NOMO-1 (cell line): ENCODE measurements at regions not wholly inside any gene's neighbourhood (a gene's known extent, or its start where the extent isn't known, plus 50 kb on each side); places are given as distances from the start of the nearest gene placed in this dataset.
"Not testable (repeated sequence)": the region's sequence is repeated elsewhere in the genome, so short reads cannot be mapped to it uniquely, and the experiment has no call there.

Experiments used
- DNase-seq, 2 experiments: peaks; one replicate each; lab custom pipeline; 2025; ENCODE audit not compliant: unreplicated experiment in 2 of 2; lab: John Stamatoyannopoulos, UW

DNA sequence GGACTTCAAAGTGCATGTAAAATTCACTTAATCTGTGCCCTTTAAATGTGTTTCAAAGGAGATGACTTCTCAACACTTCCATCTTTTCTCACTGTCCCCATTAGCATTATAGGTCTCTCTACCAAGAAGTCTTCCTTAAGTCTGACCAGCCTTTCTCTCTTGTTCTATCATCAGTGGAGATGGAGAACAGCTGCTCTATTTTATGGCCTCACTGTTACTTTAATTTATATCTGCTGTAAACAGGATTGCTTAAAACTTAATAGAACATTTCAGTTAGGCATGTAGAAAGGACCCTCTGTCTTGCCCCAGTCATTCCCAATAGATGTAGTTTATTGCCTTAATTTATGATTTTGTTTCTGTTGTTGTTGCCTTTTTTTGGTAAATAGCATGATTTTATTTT is 86.0 kb upstream of the CDC42EP3 start:
- DNase-seq: not testable (repeated sequence)

GRCh38 chr2:37758141-37758601 is 86.7 kb upstream of the CDC42EP3 start:
- DNase-seq: not testable (repeated sequence)

GRCh38 chr2:37759989-37760388 is 88.5 kb upstream of the CDC42EP3 start:
- DNase-seq: not testable (repeated sequence)

GRCh38 chr2:37760471-37760870 is 89.0 kb upstream of the CDC42EP3 start:
- peak in 1 of 2 experiments; percentile 36 for DNase-seq

GRCh38 chr2:37762281-37762680 is 90.8 kb upstream of the CDC42EP3 start:
- peak; percentile 80 to 92 for DNase-seq

GRCh38 chr2:37764739-37765138 is 93.3 kb upstream of the CDC42EP3 start:
- DNase-seq: no peak

GRCh38 chr2:37766106-37766505 is 94.7 kb upstream of the CDC42EP3 start:
- DNase-seq: no peak

- no peak for DNase-seq
Measured at GRCh38 chr2:37767046-37767445, 95.6 kb upstream of the CDC42EP3 start.

- peak; percentile 64 to 87 for DNase-seq
Measured at GRCh38 chr2:37767959-37768925, 96.8 kb upstream of the CDC42EP3 start.

GRCh38 chr2:37769551-37769950 is 98.1 kb upstream of the CDC42EP3 start:
- DNase-seq: no peak

GRCh38 chr2:37770797-37771196 is 99.4 kb upstream of the CDC42EP3 start:
- no peak for DNase-seq

DNA sequence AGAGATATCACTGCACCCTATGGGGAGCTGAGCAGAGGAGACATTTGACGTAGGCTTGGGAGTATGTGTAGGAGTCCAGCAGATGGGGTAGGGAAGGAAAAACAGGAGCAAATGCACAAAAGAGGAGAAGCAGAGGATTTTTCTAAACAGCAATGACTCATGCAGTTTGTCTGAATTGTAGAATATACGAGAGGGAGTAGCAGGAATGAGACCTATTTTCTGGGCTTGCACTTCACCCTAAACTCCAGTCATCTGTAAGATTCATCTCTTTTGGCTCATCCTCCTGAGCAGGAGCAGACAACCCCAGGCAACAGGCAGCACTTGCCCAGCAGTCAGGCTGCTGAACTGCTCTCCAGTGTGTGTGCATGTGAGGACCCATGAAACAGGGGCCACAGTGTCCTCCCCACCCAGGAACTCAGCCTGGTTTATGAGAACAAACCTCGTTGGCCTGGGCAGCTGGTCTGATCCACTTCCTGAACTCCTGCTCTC is 100.2 kb upstream of the CDC42EP3 start:
- no peak for DNase-seq

DNA sequence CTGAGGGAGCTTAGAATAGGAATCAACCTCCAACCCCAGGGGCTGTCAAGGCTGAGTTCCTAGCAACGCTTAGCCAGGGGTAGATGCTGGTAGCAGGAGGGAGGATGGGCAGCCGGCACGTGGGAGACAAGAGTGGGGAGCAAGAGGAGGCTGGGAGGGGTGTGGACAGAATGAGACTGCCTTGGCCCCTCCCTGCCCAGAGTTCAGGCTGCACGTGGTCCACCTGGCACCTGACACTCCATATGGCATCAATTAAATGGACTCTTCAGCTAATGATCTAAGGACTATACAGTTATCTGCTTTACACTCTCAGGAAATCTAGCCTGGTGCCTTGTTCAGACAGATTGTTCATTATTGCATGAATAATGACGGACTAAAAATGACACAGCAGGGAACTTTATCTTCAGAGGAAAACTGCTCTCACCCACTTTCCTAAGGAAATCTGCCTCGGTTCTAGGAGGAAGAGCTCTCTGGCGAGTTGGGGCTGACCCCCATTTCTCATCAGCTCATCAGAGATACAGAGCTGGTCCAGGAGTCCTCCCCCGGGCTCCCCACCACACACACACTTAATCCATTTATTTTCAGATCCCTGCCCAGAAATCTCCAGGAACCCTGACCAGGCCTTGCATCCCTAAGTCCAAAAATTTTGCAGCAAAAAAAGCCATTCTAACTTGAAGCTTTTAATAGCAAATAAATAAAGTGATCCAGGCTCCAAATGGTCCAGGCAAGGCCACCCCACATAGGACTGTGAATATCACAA is 102.1 kb upstream of the CDC42EP3 start:
- DNase-seq: no peak

- DNase-seq: not testable (repeated sequence)
Measured at GRCh38 chr2:37774171-37774944, 102.9 kb upstream of the CDC42EP3 start.

GRCh38 chr2:37774976-37775907 is 103.8 kb upstream of the CDC42EP3 start:
- no peak for DNase-seq

DNA sequence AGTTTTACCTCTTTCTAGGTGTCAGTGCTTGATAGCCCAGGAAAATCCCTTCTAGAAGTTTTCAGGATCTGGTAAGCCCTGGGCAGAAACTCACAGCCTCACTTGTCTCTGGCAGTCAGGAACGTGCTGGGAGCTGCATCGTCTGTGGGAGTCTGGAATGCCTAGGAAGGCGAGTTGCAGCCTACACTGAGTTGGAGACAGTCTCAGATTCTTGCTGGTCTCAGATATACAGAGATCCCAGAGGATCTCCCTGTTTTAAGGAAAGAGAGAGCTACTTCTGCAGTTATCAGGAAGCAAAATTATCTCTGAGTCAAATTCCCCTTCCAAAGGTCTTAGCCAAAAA is 104.4 kb upstream of the CDC42EP3 start:
- DNase-seq: no peak

DNA sequence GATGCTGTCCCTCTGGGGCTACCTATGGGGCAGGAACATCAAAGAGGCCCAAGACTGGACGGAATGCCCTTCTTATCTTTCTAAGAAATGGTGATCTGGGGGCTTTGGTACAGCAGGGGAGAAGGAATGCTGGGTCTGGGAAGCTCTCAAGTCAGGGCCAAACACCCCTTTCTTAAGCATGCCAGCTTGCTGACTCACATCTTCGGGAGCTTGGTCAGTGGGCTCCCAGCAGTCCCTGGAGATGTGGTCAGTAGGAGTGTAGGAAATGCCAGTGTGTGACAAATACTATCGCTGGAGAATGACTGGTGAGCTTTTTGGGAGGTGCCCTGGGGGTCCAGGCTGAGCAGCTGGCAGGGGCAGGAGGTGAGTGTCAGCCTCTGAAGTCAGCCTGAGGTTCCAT is 105.0 kb upstream of the CDC42EP3 start:
- no peak for DNase-seq

DNA sequence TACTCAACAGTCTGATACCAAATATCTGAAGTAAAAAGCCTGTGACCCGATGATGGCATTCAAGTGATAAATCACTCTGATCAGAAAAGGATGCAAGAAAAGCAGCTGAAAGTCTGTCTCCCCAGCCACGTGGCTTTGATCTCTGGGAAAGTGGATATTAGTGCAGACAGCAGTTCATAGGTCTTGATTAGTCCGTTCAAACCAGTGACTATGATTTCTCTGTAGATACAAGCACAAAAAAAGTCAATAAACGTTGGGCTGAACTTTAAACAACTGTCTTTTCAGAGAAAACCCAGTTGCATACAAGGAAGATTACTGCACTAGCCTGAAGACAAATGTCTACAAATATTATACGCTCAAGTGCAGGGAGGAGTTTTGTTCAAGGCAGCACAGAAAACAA is 107.7 kb upstream of the CDC42EP3 start:
- no peak for DNase-seq

GRCh38 chr2:37779611-37780386 is 108.4 kb upstream of the CDC42EP3 start:
- DNase-seq: no peak
